ENCODE measurements at regions not wholly inside any gene's neighbourhood (a gene's known extent, or its start where the extent isn't known, plus 50 kb on each side); places are given as distances from the start of the nearest gene placed in this dataset.

- no peak for TF ChIP-seq CTCF (optimal IDR thresholded peaks at IDR 0.05 in 1 of 3, IDR thresholded peaks at IDR 0.05 in 1 of 3, conservative IDR thresholded peaks at IDR 0.05 in 1 of 3; ENCODE audit: extremely low read depth in 1 of 3, insufficient read depth in 2 of 3, low read length in 3 of 3)
- TF ChIP-seq EZH2 (IDR thresholded peaks at IDR 0.05; ENCODE audit: low read length) = no peak
- no peaks in the 10 kb centered on the region for H3K27me3 ChIP-seq (ENCODE audit: control insufficient read depth, extremely low read depth, insufficient read depth, low read length)
- no peak overlapping the region for H2AFZ ChIP-seq (ENCODE audit: control insufficient read depth, low read length)
- H3K4me1 ChIP-seq (ENCODE audit: control insufficient read depth, extremely low read depth, insufficient read depth, low read length) = no peaks in the 10 kb centered on the region
- no peak overlapping the region for H3K27ac ChIP-seq (ENCODE audit: control insufficient read depth, insufficient read depth, low read length)
- FAIRE-seq = no peak
- dilution Hi-C loops (cut with MboI; ENCODE audit: extremely low pct_ligation_motif_present, low sequenced_read_pairs) = no loop called here
- DNase-seq (ENCODE audit: low read depth, low spot score) = no peak
- H3K9ac ChIP-seq (ENCODE audit: control insufficient read depth, extremely low read depth, insufficient read depth, low read length) = no peak overlapping the region
- H3K4me2 ChIP-seq (ENCODE audit: control insufficient read depth, extremely low read depth, insufficient read depth, low read depth, low read length) = no peak overlapping the region
- no peaks in the 10 kb centered on the region for H3K9me3 ChIP-seq (ENCODE audit: control insufficient read depth, low read depth, low read length)
- H3K79me2 ChIP-seq (ENCODE audit: control insufficient read depth, insufficient read depth, low read length) = no peaks in the 10 kb centered on the region
- no peak overlapping the region for H3K4me3 ChIP-seq (ENCODE audit: control insufficient read depth in 2 of 3, extremely low read depth in 1 of 3, insufficient read depth in 2 of 3, low read depth in 1 of 3, low read length in 3 of 3)
- no peaks in the 10 kb centered on the region for H4K20me1 ChIP-seq (ENCODE audit: control insufficient read depth, extremely low read depth, insufficient read depth, low read length)
- no peaks in the 10 kb centered on the region for H3K36me3 ChIP-seq (ENCODE audit: control insufficient read depth in 2 of 2, extremely low read depth in 1 of 2, insufficient read depth in 2 of 2, low read length in 2 of 2)
- H3K9me1 ChIP-seq (ENCODE audit: control insufficient read depth, extremely low read depth, insufficient read depth, low read length) = no peaks in the 10 kb centered on the region
These were observed 511.0 kb upstream of the CDH7 start for GRCh38 chr18:65239787-65240186.

- DNase-seq (ENCODE audit: low read depth, low spot score) = no peak
- H3K27me3 ChIP-seq (ENCODE audit: control insufficient read depth, extremely low read depth, insufficient read depth, low read length) = no peaks in the 10 kb centered on the region
- no peak overlapping the region for H3K4me2 ChIP-seq (ENCODE audit: control insufficient read depth, extremely low read depth, insufficient read depth, low read depth, low read length)
- H3K4me3 ChIP-seq (ENCODE audit: control insufficient read depth in 2 of 3, extremely low read depth in 1 of 3, insufficient read depth in 2 of 3, low read depth in 1 of 3, low read length in 3 of 3) = no peak overlapping the region
- H3K9me1 ChIP-seq (ENCODE audit: control insufficient read depth, extremely low read depth, insufficient read depth, low read length) = no peaks in the 10 kb centered on the region
- H2AFZ ChIP-seq (ENCODE audit: control insufficient read depth, low read length) = no peak overlapping the region
- TF ChIP-seq EZH2 (IDR thresholded peaks at IDR 0.05; ENCODE audit: low read length) (no peak), CTCF (optimal IDR thresholded peaks at IDR 0.05 in 1 of 3, IDR thresholded peaks at IDR 0.05 in 1 of 3, conservative IDR thresholded peaks at IDR 0.05 in 1 of 3; ENCODE audit: extremely low read depth in 1 of 3, insufficient read depth in 2 of 3, low read length in 3 of 3) (no peak)
- H3K27ac ChIP-seq (ENCODE audit: control insufficient read depth, insufficient read depth, low read length) = no peak overlapping the region
- no peaks in the 10 kb centered on the region for H3K79me2 ChIP-seq (ENCODE audit: control insufficient read depth, insufficient read depth, low read length)
- no peak overlapping the region for H3K9ac ChIP-seq (ENCODE audit: control insufficient read depth, extremely low read depth, insufficient read depth, low read length)
- dilution Hi-C loops (cut with MboI; ENCODE audit: extremely low pct_ligation_motif_present, low sequenced_read_pairs) = no loop called here
- no peaks in the 10 kb centered on the region for H3K4me1 ChIP-seq (ENCODE audit: control insufficient read depth, extremely low read depth, insufficient read depth, low read length)
- H3K9me3 ChIP-seq (ENCODE audit: control insufficient read depth, low read depth, low read length) = no peaks in the 10 kb centered on the region
- H3K36me3 ChIP-seq (ENCODE audit: control insufficient read depth in 2 of 2, extremely low read depth in 1 of 2, insufficient read depth in 2 of 2, low read length in 2 of 2) = no peaks in the 10 kb centered on the region
- H4K20me1 ChIP-seq (ENCODE audit: control insufficient read depth, extremely low read depth, insufficient read depth, low read length) = no peaks in the 10 kb centered on the region
- no peak for FAIRE-seq
These were observed 514.7 kb upstream of the CDH7 start for GRCh38 chr18:65235966-65236624.

All from keratinocyte (primary cell).